NB4 (cell line): ENCODE measurements at regions not wholly inside any gene's neighbourhood (a gene's known extent, or its start where the extent isn't known, plus 50 kb on each side); places are given as distances from the start of the nearest gene placed in this dataset.

Experiments
- POLR2A ChIP-seq: IDR thresholded peaks from 2 replicates; pipeline ENCODE4 v1.6.1; 2011; ENCODE audit warnings: mild to moderate bottlenecking; ENCODE audit not compliant: insufficient read length; ENCODE audit errors: extremely low read depth
- TF ChIP-seq, protein P1 (sequence below): IDR thresholded peaks from one replicate; pipeline ENCODE4 v1.5.1; 2012; ENCODE audit warnings: low read depth, low read length
- TF ChIP-seq, protein P2 (sequence below): IDR thresholded peaks from 2 replicates; pipeline ENCODE4 v1.6.1; 2011; ENCODE audit warnings: low read depth, low read length

DNA sequence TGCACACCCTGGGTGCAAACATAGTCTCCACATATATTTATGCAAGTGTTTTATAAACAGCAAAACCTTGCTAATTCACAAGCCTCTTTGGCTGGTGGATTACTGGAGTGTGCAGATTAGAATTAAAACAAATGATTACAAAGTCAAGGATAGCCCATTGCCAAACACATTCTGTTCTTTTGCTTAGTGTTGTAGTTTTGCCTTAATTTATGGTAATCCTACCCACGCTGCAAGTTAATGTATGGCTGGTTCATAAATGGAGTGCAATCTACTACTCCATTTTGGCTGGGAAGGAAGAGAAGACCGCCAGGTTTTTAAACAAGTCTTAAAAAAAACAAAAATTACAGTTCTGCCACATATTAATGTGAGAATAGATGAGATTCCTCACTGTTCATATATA, 883.1 kb upstream of the KLHL29 start:
- TF ChIP-seq, protein P1, sequence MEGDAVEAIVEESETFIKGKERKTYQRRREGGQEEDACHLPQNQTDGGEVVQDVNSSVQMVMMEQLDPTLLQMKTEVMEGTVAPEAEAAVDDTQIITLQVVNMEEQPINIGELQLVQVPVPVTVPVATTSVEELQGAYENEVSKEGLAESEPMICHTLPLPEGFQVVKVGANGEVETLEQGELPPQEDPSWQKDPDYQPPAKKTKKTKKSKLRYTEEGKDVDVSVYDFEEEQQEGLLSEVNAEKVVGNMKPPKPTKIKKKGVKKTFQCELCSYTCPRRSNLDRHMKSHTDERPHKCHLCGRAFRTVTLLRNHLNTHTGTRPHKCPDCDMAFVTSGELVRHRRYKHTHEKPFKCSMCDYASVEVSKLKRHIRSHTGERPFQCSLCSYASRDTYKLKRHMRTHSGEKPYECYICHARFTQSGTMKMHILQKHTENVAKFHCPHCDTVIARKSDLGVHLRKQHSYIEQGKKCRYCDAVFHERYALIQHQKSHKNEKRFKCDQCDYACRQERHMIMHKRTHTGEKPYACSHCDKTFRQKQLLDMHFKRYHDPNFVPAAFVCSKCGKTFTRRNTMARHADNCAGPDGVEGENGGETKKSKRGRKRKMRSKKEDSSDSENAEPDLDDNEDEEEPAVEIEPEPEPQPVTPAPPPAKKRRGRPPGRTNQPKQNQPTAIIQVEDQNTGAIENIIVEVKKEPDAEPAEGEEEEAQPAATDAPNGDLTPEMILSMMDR: no peak
- TF ChIP-seq, protein P2, sequence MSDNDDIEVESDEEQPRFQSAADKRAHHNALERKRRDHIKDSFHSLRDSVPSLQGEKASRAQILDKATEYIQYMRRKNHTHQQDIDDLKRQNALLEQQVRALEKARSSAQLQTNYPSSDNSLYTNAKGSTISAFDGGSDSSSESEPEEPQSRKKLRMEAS: no peak
- TF ChIP-seq POLR2A: no peak
